ENCODE measurements at regions not wholly inside any gene's neighbourhood (a gene's known extent, or its start where the extent isn't known, plus 50 kb on each side); places are given as distances from the start of the nearest gene placed in this dataset.

DNA sequence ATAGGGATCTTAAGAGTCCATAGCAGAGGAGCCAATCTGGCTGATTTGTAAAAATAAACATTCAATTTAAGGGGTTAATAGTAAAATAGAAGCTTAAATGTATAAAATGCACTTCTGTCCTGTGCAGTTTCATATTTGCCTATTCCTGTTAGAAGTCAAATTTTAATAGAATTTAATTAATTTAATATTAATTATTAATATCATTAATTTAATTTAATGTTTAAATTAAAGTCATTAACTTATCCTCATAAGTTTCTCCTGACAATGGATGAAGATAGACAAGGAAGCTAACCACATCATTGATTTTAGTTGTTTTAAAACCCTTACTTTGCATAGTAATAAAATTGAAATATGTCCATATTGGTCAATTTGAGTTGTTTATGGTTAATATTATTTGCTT, 1096.2 kb upstream of the EPHA6 start:
- peaks cover 1% of the 10 kb centered on the region; the same call in 1 of the 2 replicates for H3K23me2 ChIP-seq (ENCODE audit: low read depth, low read length)
- no peaks in the 10 kb centered on the region for H3K9me3 ChIP-seq (ENCODE audit: insufficient read depth in 2 of 2, low read depth in 1 of 2, low read length in 1 of 2)
- H2BK12ac ChIP-seq (ENCODE audit: low read depth, low read length), result no peak overlapping the region
- peaks cover 0 to 6% (median 0%) of the 10 kb centered on the region in 4 experiments; a peak in 2 of 7 replicates for H3K4me1 ChIP-seq (replicated peaks in 1 of 4; ENCODE audit: control insufficient read depth in 3 of 4, insufficient read depth in 4 of 4, low read length in 3 of 4)
- POLR2A ChIA-PET (ENCODE audit: partially characterized antibody), result no interaction called here
- no peak overlapping the region for H3K14ac ChIP-seq (ENCODE audit: insufficient read length)
- no peaks in the 10 kb centered on the region for H3K79me1 ChIP-seq (ENCODE audit: low read depth, low read length)
- CTCF ChIA-PET (ENCODE audit: partially characterized antibody), result no interaction called here
- H2BK5ac ChIP-seq (ENCODE audit: low read depth, low read length), result no peak overlapping the region
- H2BK15ac ChIP-seq (ENCODE audit: low read length), result no peak overlapping the region
- no peak overlapping the region for H4K5ac ChIP-seq (ENCODE audit: insufficient read length, low read depth, low read length)
- H3K9ac ChIP-seq (replicated peaks in 1 of 4; ENCODE audit: extremely low read depth in 1 of 4, low read depth in 3 of 4, low read length in 3 of 4), result no peak overlapping the region
- no peak overlapping the region for H3K56ac ChIP-seq (replicated peaks; ENCODE audit: insufficient read length, low read depth, low read length)
- no peak overlapping the region for H3K4ac ChIP-seq (replicated peaks; ENCODE audit: insufficient read length, low read depth, low read length)
- H3K27ac ChIP-seq (ENCODE audit: low read depth, low read length), result no peak overlapping the region
- H3K27me3 ChIP-seq (replicated peaks in 1 of 4; ENCODE audit: control insufficient read depth in 3 of 4, extremely low read depth in 1 of 4, insufficient read depth in 3 of 4, low read length in 3 of 4), result no peaks in the 10 kb centered on the region
- H3K79me2 ChIP-seq (ENCODE audit: control insufficient read depth in 1 of 2, insufficient read depth in 2 of 2, low read length in 2 of 2), result no peaks in the 10 kb centered on the region
- no peaks in the 10 kb centered on the region for H4K20me1 ChIP-seq (replicated peaks in 1 of 2; ENCODE audit: control insufficient read depth in 1 of 2, insufficient read depth in 2 of 2, low read length in 2 of 2)
- no peak overlapping the region for H3K18ac ChIP-seq (ENCODE audit: extremely low read depth, low read length)
- H2BK20ac ChIP-seq (ENCODE audit: low read length), result no peak overlapping the region
- no peak for DNase-seq (ENCODE audit: low read depth in 1 of 2, low spot score in 2 of 2)
- H2BK120ac ChIP-seq (replicated peaks; ENCODE audit: low read depth, low read length), result no peak overlapping the region
- no peak overlapping the region for H4K91ac ChIP-seq (replicated peaks; ENCODE audit: insufficient read length, low read length)
- H3K4me3 ChIP-seq (ENCODE audit: extremely low read depth in 1 of 4, insufficient read depth in 2 of 4, low read depth in 3 of 4, low read length in 4 of 4), result no peak overlapping the region
- H4K8ac ChIP-seq (ENCODE audit: extremely low read depth, insufficient read depth, low read length), result no peak overlapping the region
- H3K36me3 ChIP-seq (ENCODE audit: control insufficient read depth in 2 of 4, insufficient read depth in 4 of 4, low read length in 3 of 4), result no peaks in the 10 kb centered on the region
- no peak for FAIRE-seq
- no peak overlapping the region for H3K23ac ChIP-seq (ENCODE audit: insufficient read length)
- TF ChIP-seq BRCA1 (IDR thresholded peaks at IDR 0.05; ENCODE audit: low read depth, low read length), result no peak
- no peak for TF ChIP-seq CHD2 (IDR thresholded peaks at IDR 0.05; ENCODE audit: low read length)
- TF ChIP-seq, protein P1, sequence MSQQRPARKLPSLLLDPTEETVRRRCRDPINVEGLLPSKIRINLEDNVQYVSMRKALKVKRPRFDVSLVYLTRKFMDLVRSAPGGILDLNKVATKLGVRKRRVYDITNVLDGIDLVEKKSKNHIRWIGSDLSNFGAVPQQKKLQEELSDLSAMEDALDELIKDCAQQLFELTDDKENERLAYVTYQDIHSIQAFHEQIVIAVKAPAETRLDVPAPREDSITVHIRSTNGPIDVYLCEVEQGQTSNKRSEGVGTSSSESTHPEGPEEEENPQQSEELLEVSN (IDR thresholded peaks at IDR 0.05), result no peak
- no peak for TF ChIP-seq KDM4A (IDR thresholded peaks at IDR 0.05; ENCODE audit: low read depth, low read length, severe bottlenecking)
- TF ChIP-seq CREB1 (IDR thresholded peaks at IDR 0.05), result no peak
- TF ChIP-seq POLR2AphosphoS5 (IDR thresholded peaks at IDR 0.05; ENCODE audit: low read depth, low read length), result no peak
- H2AFZ ChIP-seq (ENCODE audit: low read length), result no peak overlapping the region
- H2AK5ac ChIP-seq (ENCODE audit: low read depth, low read length), result no peak overlapping the region
- H3K4me2 ChIP-seq (ENCODE audit: insufficient read depth in 1 of 2, low read depth in 2 of 2, low read length in 2 of 2), result no peak overlapping the region

Data from H1 (cell line).